GM10248 (cell line): ENCODE measurements at regions not wholly inside any gene's neighbourhood (a gene's known extent, or its start where the extent isn't known, plus 50 kb on each side); places are given as distances from the start of the nearest gene placed in this dataset.

Experiments used
- CTCF ChIA-PET: fragments of 300-600 bp; sonication (Branson Sonifier 250); formaldehyde crosslinking; extraction: SDS; loops from one replicate; lab custom pipeline; 2021; ENCODE audit warnings: antibody characterized with exemption; lab: Yijun Ruan, JAX
- POLR2A ChIA-PET: fragments of 350-650 bp; sonication (Branson Sonifier 250); formaldehyde crosslinking; extraction: SDS; loops from one replicate; lab custom pipeline; 2020; ENCODE audit warnings: antibody characterized with exemption; lab: Yijun Ruan, JAX
- DNase-seq: peaks from one replicate; pipeline ENCODE4 v3.0.0; 2012; ENCODE audit errors: extremely low spot score
- CTCF ChIP-seq: IDR thresholded peaks from 2 replicates; pipeline ENCODE4 v1.5.1; 2012; ENCODE audit warnings: mild to moderate bottlenecking, low read depth; ENCODE audit errors: extremely low read depth, missing control alignments, control extremely low read depth

GRCh38 chr10:130495116-130495862 is 359.1 kb downstream of the GLRX3 start:
- POLR2A ChIA-PET, result no interaction called here
- DNase-seq, result no peak
- CTCF ChIA-PET, result no interaction called here

GRCh38 chr10:130495891-130496636 is 359.9 kb downstream of the GLRX3 start:
- ChIA-PET CTCF (no interaction called here), POLR2A (no interaction called here)
- no peak for DNase-seq
- TF ChIP-seq CTCF, result no peak

More at GRCh38 chr10:130495116-130495862, 359.1 kb downstream of the GLRX3 start:
- no peak for TF ChIP-seq CTCF

- no peak for TF ChIP-seq CTCF
- DNase-seq, result no peak
- POLR2A ChIA-PET, result no interaction called here
- CTCF ChIA-PET, result interaction anchor here (1.5 kb wide), 1 partner anchor 10 kb away, joined by 3 read pairs; no protein-coding TSS in a partner anchor
Measured at GRCh38 chr10:130497056-130498010, 361.1 kb downstream of the GLRX3 start.

- DNase-seq, result no peak
- POLR2A ChIA-PET, result no interaction called here
Measured at GRCh38 chr10:130498042-130498441, 361.9 kb downstream of the GLRX3 start.

GRCh38 chr10:130498934-130499333 is 362.7 kb downstream of the GLRX3 start:
- DNase-seq, result no peak
- no peak for TF ChIP-seq CTCF
- POLR2A ChIA-PET, result no interaction called here
- CTCF ChIA-PET, result no interaction called here

More at GRCh38 chr10:130498042-130498441, 361.9 kb downstream of the GLRX3 start:
- CTCF ChIA-PET, result interaction anchor here (1.5 kb wide), 1 partner anchor 9 kb away, joined by 3 read pairs; no protein-coding TSS in a partner anchor
- no peak for TF ChIP-seq CTCF

GRCh38 chr10:130499541-130499940 is 363.4 kb downstream of the GLRX3 start:
- no peak for DNase-seq
- ChIA-PET POLR2A (no interaction called here), CTCF (no interaction called here)
- TF ChIP-seq CTCF, result no peak
